ENCODE measurements at regions not wholly inside any gene's neighbourhood (a gene's known extent, or its start where the extent isn't known, plus 50 kb on each side); places are given as distances from the start of the nearest gene placed in this dataset.

GRCh38 chr6:21984561-21984960 is 312.3 kb downstream of the PRL start:
- Histone ChIP-seq H3K4me1 (no peaks in the 10 kb centered on the region), H3K79me2 (no peaks in the 10 kb centered on the region), H3K27ac (no peak overlapping the region), H3K4me2 (ENCODE audit: low read length) (no peak overlapping the region), H3K27me3 (ENCODE audit: control insufficient read depth, insufficient read depth, low read length) (no peaks in the 10 kb centered on the region), H3K4me3 (ENCODE audit: low read depth, low read length) (no peak overlapping the region), H3K9ac (no peak overlapping the region), H2AFZ (no peak overlapping the region), H3K36me3 (ENCODE audit: control insufficient read depth, insufficient read depth, low read length) (no peaks in the 10 kb centered on the region), H3K9me3 (ENCODE audit: control insufficient read depth, low read length) (no peaks in the 10 kb centered on the region)
- no peak for TF ChIP-seq CTCF (IDR thresholded peaks at IDR 0.05)

GRCh38 chr6:21985904-21986303 is 310.9 kb downstream of the PRL start:
- H3K27me3 ChIP-seq (ENCODE audit: control insufficient read depth, insufficient read depth, low read length): no peaks in the 10 kb centered on the region

GRCh38 chr6:21986703-21987102 is 310.1 kb downstream of the PRL start:
- Histone ChIP-seq H2AFZ (peak overlapping the region; percentile 13), H3K36me3 (ENCODE audit: control insufficient read depth, insufficient read depth, low read length) (no peaks in the 10 kb centered on the region), H3K9me3 (ENCODE audit: control insufficient read depth, low read length) (no peaks in the 10 kb centered on the region), H3K79me2 (no peaks in the 10 kb centered on the region), H3K4me3 (ENCODE audit: low read depth, low read length) (no peak overlapping the region), H3K4me1 (no peaks in the 10 kb centered on the region), H3K9ac (no peak overlapping the region), H3K27ac (peak overlapping the region; percentile 21), H3K27me3 (ENCODE audit: control insufficient read depth, insufficient read depth, low read length) (no peaks in the 10 kb centered on the region), H3K4me2 (ENCODE audit: low read length) (no peak overlapping the region)
- no peak for TF ChIP-seq CTCF (IDR thresholded peaks at IDR 0.05)

More at GRCh38 chr6:21985904-21986303, 310.9 kb downstream of the PRL start:
- H3K9me3 ChIP-seq (ENCODE audit: control insufficient read depth, low read length): no peaks in the 10 kb centered on the region
- H3K4me2 ChIP-seq (ENCODE audit: low read length): no peak overlapping the region
- H3K4me1 ChIP-seq: no peaks in the 10 kb centered on the region
- H3K9ac ChIP-seq: no peak overlapping the region
- no peaks in the 10 kb centered on the region for H3K36me3 ChIP-seq (ENCODE audit: control insufficient read depth, insufficient read depth, low read length)
- no peak overlapping the region for H3K27ac ChIP-seq
- no peak overlapping the region for H2AFZ ChIP-seq
- no peak for TF ChIP-seq CTCF (IDR thresholded peaks at IDR 0.05)
- no peaks in the 10 kb centered on the region for H3K79me2 ChIP-seq
- H3K4me3 ChIP-seq (ENCODE audit: low read depth, low read length): no peak overlapping the region

- Histone ChIP-seq H3K4me1 (no peaks in the 10 kb centered on the region), H3K9me3 (ENCODE audit: control insufficient read depth, low read length) (no peaks in the 10 kb centered on the region), H3K4me2 (ENCODE audit: low read length) (no peak overlapping the region), H3K36me3 (ENCODE audit: control insufficient read depth, insufficient read depth, low read length) (no peaks in the 10 kb centered on the region), H2AFZ (peak overlapping the region; percentile 13), H3K4me3 (ENCODE audit: low read depth, low read length) (no peak overlapping the region), H3K9ac (no peak overlapping the region), H3K27ac (peak overlapping the region; percentile 21), H3K27me3 (ENCODE audit: control insufficient read depth, insufficient read depth, low read length) (no peaks in the 10 kb centered on the region), H3K79me2 (no peaks in the 10 kb centered on the region)
- no peak for TF ChIP-seq CTCF (IDR thresholded peaks at IDR 0.05)
Measured at GRCh38 chr6:21987501-21987957, 309.3 kb downstream of the PRL start.

- no peaks in the 10 kb centered on the region for H3K27me3 ChIP-seq (ENCODE audit: control insufficient read depth, insufficient read depth, low read length)
- H3K36me3 ChIP-seq (ENCODE audit: control insufficient read depth, insufficient read depth, low read length): no peaks in the 10 kb centered on the region
- H3K4me3 ChIP-seq (ENCODE audit: low read depth, low read length): no peak overlapping the region
- H3K9ac ChIP-seq: no peak overlapping the region
- H3K79me2 ChIP-seq: no peaks in the 10 kb centered on the region
- TF ChIP-seq CTCF (IDR thresholded peaks at IDR 0.05): no peak
- no peak overlapping the region for H3K27ac ChIP-seq
- H3K9me3 ChIP-seq (ENCODE audit: control insufficient read depth, low read length): no peaks in the 10 kb centered on the region
- no peak overlapping the region for H3K4me2 ChIP-seq (ENCODE audit: low read length)
- no peaks in the 10 kb centered on the region for H3K4me1 ChIP-seq
- H2AFZ ChIP-seq: no peak overlapping the region
Measured at GRCh38 chr6:21990577-21990976, 306.3 kb downstream of the PRL start.
